Right cardiac atrium (tissue), 5 donors: ENCODE measurements at regions not wholly inside any gene's neighbourhood (a gene's known extent, or its start where the extent isn't known, plus 50 kb on each side); places are given as distances from the start of the nearest gene placed in this dataset.
A peak's percentile ranks its signal among the peaks of the same experiment; 100 is the strongest.

Experiments used
- ATAC-seq, 2 donors: fragments of 200-7000 bp; cut with Tn5 transposase; one replicate each; pipeline versions ENCODE4 v1.8.0 to v1.9.1; 2020; ENCODE audit warnings: moderate library complexity in 2 of 2, mild to moderate bottlenecking in 1 of 2
- DNase-seq, 3 donors: peaks; one replicate each; pipeline ENCODE4 v3.0.0-alpha.2; 2020
- H3K27ac ChIP-seq: one replicate; pipeline ENCODE4 v1.5.1; 2013; ENCODE audit warnings: mild to moderate bottlenecking, low read length, control low read depth, moderate library complexity
- H3K27me3 ChIP-seq: one replicate; pipeline ENCODE4 v1.6.1; 2013; ENCODE audit not compliant: control insufficient read depth, insufficient read depth
- H3K4me1 ChIP-seq: one replicate; pipeline ENCODE4 v1.6.1; 2013; ENCODE audit warnings: low read length; ENCODE audit not compliant: control insufficient read depth, insufficient read depth
- H3K4me3 ChIP-seq: one replicate; pipeline ENCODE4 v1.5.1; 2013; ENCODE audit warnings: low read length, control low read depth
- H3K9me3 ChIP-seq: one replicate; pipeline ENCODE4 v1.6.1; 2013; ENCODE audit warnings: low read length; ENCODE audit not compliant: control insufficient read depth
- WGBS: extraction: QIAGEN DNeasy Blood & Tissue Kit; methylation state at CpG from one replicate; pipeline ENCODE4 v1.1.7; 2013; 5-methylcytosine and 5-hydroxymethylcytosine counted together
- intact Hi-C, 4 donors: fragments of 100-400 bp; cut with DNase I; formaldehyde crosslinking; loops; one replicate each; pipeline versions ENCODE4 v1.11.0 to v1.14.0; 2022 to 2023
- donor health status: healthy with polysubstance abuse.
- donor health status: DM: no; HTN: yes; CAD: no.
- donor health status: DM: no; HTN: no; CAD: no.
- donor health status: DM: no; HTN: yes; CAD: no; lungs with severe emphysema.
- donor health status: DM: yes; HTN: yes; CAD: no.

DNA sequence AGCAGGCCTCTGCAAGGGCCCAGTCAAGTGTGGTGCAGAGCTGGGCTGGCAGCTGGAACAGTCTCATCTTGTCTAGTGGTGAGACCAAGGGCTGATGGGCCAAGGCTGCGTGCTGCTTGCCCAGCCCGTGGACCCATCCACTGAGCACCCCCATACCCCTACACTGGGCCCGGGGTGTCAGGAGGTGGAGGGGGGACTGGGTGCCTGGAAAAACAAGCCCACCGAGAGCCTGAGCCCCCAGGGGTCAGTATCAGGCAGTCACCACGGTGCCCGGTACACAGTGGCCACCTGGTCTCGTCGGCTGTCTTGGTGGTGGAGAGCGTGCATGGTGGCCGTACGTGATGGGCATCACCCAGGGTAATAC lies 238.3 kb downstream of the SEC14L1 start:
- Histone ChIP-seq H3K9me3 (no peaks in the 10 kb centered on the region), H3K27me3 (no peaks in the 10 kb centered on the region), H3K4me3 (no peak overlapping the region), H3K4me1 (peaks cover 46% of the 10 kb centered on the region), H3K27ac (no peak overlapping the region)
- DNase-seq (peak in 1 of 3 donors; percentile 61), ATAC-seq (no peak)
- 89% methylated on average over 11 of the region's 11 CpGs for WGBS
- intact Hi-C loops = no loop called here

DNA sequence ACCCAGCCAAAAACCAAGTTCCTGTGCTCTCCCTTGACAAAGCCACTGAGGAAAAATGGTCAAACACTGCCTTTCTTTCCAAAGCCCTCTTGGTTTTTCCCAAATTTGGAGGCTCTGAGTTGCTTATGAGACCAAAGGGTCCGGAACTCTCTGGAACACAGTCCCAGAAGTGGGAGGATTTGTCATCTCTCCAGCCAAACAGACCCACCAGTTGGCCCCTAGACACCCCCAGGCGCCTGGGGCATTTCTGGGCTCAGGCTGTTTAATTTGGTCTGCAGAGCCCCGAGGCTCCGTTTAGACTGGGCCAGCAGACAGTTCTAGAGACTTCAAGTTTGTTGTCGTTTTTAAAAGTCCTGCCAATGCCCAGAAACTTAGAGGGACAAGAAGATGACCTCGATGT lies 239.1 kb downstream of the SEC14L1 start:
- intact Hi-C loops = no loop called here
- ATAC-seq = no peak
- no peak overlapping the region for H3K27ac ChIP-seq

GRCh38 chr17:77380395-77381184 lies 239.8 kb downstream of the SEC14L1 start:
- no peak for ATAC-seq
- H3K4me1 ChIP-seq = peaks cover 49% of the 10 kb centered on the region
- intact Hi-C loops = no loop called here

More for the DNA sequence above, 239.1 kb downstream of the SEC14L1 start:
- WGBS = 41% methylated on average over 6 of the region's 6 CpGs
- DNase-seq = peak in 2 of 3 donors; percentile 64 to 78
- Histone ChIP-seq H3K9me3 (no peaks in the 10 kb centered on the region), H3K4me3 (no peak overlapping the region), H3K4me1 (peaks cover 52% of the 10 kb centered on the region), H3K27me3 (no peaks in the 10 kb centered on the region)

DNA sequence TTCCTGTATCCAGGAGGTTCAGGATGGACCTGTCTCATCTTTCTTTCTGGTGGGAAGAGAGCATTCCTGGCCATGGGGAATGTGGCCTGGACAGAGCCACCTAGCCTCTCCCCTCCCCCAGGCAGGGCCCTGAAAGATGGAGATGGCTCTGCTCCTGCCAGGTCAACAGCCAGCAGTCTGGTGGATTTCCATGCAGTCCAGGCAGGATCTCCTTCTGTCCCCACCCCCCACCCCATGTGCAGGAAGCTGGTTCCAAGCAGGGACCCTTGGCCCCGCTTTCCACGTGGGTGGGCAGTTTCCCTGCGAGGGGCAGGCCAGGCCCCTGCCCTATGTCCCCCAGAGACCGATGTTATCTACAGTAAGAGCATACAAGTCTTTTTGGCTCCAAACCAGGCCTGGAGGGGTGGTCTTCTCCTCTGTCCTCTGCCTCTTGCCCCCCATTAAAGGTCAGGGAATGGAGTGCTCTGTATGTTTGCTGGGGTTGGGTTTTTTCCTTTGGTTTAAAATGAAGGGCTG lies 240.5 kb downstream of the SEC14L1 start:
- DNase-seq = peak in 1 of 3 donors; percentile 37
- Histone ChIP-seq H3K9me3 (no peaks in the 10 kb centered on the region), H3K27me3 (no peaks in the 10 kb centered on the region), H3K27ac (no peak overlapping the region), H3K4me3 (no peak overlapping the region), H3K4me1 (peaks cover 49% of the 10 kb centered on the region)
- intact Hi-C loops = no loop called here
- WGBS = 60% methylated on average over 4 of the region's 4 CpGs
- no peak for ATAC-seq

More at GRCh38 chr17:77380395-77381184, 239.8 kb downstream of the SEC14L1 start:
- H3K9me3 ChIP-seq = no peaks in the 10 kb centered on the region
- no peak overlapping the region for H3K4me3 ChIP-seq
- DNase-seq = peak in 1 of 3 donors; percentile 55
- 86% methylated on average over 11 of the region's 11 CpGs for WGBS
- H3K27ac ChIP-seq = no peak overlapping the region
- H3K27me3 ChIP-seq = no peaks in the 10 kb centered on the region

- intact Hi-C loops = no loop called here
- H3K9me3 ChIP-seq = no peaks in the 10 kb centered on the region
- H3K27ac ChIP-seq = no peak overlapping the region
- WGBS = 93% methylated on average over 8 of the region's 8 CpGs
- H3K4me1 ChIP-seq = peaks cover 50% of the 10 kb centered on the region
- DNase-seq (peak in 2 of 3 donors; percentile 15 to 18), ATAC-seq (no peak)
- H3K27me3 ChIP-seq = no peaks in the 10 kb centered on the region
- no peak overlapping the region for H3K4me3 ChIP-seq
Measured at GRCh38 chr17:77381731-77382130, 241.0 kb downstream of the SEC14L1 start.

- 60% methylated on average over 13 of the region's 13 CpGs for WGBS
- no peaks in the 10 kb centered on the region for H3K27me3 ChIP-seq
- H3K27ac ChIP-seq = no peak overlapping the region
- ATAC-seq = no peak
- peak in 2 of 3 donors; percentile 53 to 63 for DNase-seq
- intact Hi-C loops = no loop called here
- H3K4me3 ChIP-seq = no peak overlapping the region
- H3K9me3 ChIP-seq = no peaks in the 10 kb centered on the region
- peaks cover 54% of the 10 kb centered on the region for H3K4me1 ChIP-seq
Measured at GRCh38 chr17:77382356-77382911, 241.7 kb downstream of the SEC14L1 start.

DNA sequence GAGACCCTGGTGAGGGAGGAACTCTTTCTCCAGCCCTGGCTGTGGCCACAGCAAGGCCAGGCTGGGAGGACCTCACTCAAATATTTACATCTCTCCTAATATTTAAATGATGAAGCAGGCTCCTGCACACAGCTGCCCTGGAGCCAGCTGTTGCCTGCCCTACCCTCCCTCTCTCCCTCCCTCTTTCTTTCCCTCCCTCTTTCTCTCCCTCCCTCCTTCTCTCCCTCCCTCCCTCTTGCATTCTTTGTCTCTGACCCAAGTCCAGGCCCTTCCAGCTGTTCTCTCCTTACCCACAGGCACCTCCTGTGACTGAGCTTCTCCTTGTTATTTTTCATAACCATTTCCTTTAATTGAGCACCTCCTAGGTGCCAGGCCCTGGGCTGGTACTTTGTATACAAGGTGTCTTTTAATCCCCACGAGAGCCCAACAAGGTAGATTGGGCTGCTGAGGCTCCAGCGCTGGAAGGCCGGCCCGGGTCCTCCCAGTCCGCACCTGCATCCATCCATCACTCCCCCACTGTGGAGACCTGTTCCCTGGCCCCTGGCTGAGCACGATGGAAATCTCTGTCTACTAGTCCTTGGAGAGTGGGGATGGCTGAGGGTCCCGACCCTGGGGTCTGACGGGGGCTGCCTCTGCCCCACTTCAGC lies 242.3 kb downstream of the SEC14L1 start:
- DNase-seq (peak in 2 of 3 donors; percentile 46 to 48), ATAC-seq (no peak)
- intact Hi-C loops = no loop called here
- H3K27me3 ChIP-seq = no peaks in the 10 kb centered on the region
- peaks cover 56% of the 10 kb centered on the region for H3K4me1 ChIP-seq
- no peak overlapping the region for H3K4me3 ChIP-seq
- H3K9me3 ChIP-seq = no peaks in the 10 kb centered on the region
- 73% methylated on average over 8 of the region's 8 CpGs for WGBS
- H3K27ac ChIP-seq = no peak overlapping the region

- peak; percentile 57 to 59 for ATAC-seq
- Histone ChIP-seq H3K4me3 (no peak overlapping the region), H3K4me1 (peaks cover 55% of the 10 kb centered on the region)
Measured at GRCh38 chr17:77383613-77384608, 243.1 kb downstream of the SEC14L1 start.

GRCh38 chr17:77385750-77386501 lies 245.2 kb downstream of the SEC14L1 start:
- peak; percentile 34 to 69 for ATAC-seq
- Histone ChIP-seq H3K9me3 (no peaks in the 10 kb centered on the region), H3K4me1 (peaks cover 59% of the 10 kb centered on the region), H3K27ac (peak overlapping the region; percentile 75), H3K27me3 (no peaks in the 10 kb centered on the region), H3K4me3 (no peak overlapping the region)
- peak; percentile 82 to 86 (median 83) for DNase-seq
- WGBS = 28% methylated on average over 16 of the region's 16 CpGs
- intact Hi-C loops = no loop called here

More at GRCh38 chr17:77383613-77384608, 243.1 kb downstream of the SEC14L1 start:
- 56% methylated on average over 29 of the region's 29 CpGs for WGBS
- intact Hi-C loops = no loop called here
- Histone ChIP-seq H3K27me3 (no peaks in the 10 kb centered on the region), H3K9me3 (no peaks in the 10 kb centered on the region), H3K27ac (peak overlapping the region; percentile 59)
- peak; percentile 83 to 90 (median 89) for DNase-seq
